Fibroblast of pulmonary artery (primary cell): ENCODE measurements at regions not wholly inside any gene's neighbourhood (a gene's known extent, or its start where the extent isn't known, plus 50 kb on each side); places are given as distances from the start of the nearest gene placed in this dataset.
A peak's percentile ranks its signal among the peaks of the same experiment; 100 is the strongest.

Source experiments
- DNase-seq: peaks from one replicate; pipeline ENCODE4 v3.0.0-alpha.2; 2010; ENCODE audit warnings: low read depth
- H3K4me3 ChIP-seq: replicated peaks from 2 replicates; pipeline ENCODE4 v1.5.1; 2011; ENCODE audit warnings: low read depth, mild to moderate bottlenecking, control low read depth, low read length, moderate library complexity
- TF ChIP-seq, protein P1 (sequence below): IDR thresholded peaks from 2 replicates; pipeline ENCODE4 v1.5.1; 2011; ENCODE audit warnings: mild to moderate bottlenecking, control low read depth, low read length, inconsistent platforms; ENCODE audit errors: missing control alignments

DNA sequence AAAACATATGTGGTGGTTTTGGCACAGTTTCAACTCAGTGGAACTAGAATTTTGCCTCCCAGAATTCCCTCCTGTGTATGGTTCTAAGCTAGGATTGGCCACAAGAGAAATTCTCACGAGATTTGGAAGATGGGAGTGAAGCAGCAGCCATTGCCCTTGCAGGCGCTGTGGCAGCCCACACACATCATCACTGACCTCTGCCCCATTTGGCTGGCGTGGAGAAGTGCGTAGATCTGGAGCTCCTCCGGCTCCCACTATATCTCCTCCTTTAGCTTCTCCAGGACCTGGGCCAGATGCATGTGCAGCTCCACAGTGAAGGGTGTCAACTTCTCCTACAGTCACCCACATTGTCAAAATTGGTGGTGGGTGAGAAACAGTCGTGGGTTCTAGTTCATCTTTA, 199.6 kb downstream of the EFHB start:
- H3K4me3 ChIP-seq, result no peak overlapping the region
- DNase-seq, result no peak
- TF ChIP-seq, protein P1, sequence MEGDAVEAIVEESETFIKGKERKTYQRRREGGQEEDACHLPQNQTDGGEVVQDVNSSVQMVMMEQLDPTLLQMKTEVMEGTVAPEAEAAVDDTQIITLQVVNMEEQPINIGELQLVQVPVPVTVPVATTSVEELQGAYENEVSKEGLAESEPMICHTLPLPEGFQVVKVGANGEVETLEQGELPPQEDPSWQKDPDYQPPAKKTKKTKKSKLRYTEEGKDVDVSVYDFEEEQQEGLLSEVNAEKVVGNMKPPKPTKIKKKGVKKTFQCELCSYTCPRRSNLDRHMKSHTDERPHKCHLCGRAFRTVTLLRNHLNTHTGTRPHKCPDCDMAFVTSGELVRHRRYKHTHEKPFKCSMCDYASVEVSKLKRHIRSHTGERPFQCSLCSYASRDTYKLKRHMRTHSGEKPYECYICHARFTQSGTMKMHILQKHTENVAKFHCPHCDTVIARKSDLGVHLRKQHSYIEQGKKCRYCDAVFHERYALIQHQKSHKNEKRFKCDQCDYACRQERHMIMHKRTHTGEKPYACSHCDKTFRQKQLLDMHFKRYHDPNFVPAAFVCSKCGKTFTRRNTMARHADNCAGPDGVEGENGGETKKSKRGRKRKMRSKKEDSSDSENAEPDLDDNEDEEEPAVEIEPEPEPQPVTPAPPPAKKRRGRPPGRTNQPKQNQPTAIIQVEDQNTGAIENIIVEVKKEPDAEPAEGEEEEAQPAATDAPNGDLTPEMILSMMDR, result no peak

DNA sequence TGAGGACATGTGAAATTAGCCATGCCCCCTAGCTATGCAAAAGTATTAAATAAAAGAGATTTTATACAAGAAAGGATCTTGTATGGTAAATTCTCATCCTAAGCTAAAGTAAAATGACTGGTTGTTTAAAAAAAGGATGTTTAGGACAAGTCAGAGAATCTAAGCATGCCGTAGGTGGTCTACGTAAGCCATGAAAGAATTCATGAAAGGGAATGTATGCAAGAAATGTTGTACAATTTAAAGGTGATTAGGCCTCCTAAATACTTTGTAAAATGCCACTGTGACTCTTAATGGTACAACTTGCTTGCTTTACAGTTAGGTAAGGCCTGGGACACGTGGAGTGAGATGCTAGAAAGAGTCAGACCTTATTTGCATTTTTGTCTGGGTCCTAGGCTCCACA, 209.0 kb downstream of the EFHB start:
- no peak overlapping the region for H3K4me3 ChIP-seq
- TF ChIP-seq, protein P1, result no peak
- DNase-seq, result no peak

DNA sequence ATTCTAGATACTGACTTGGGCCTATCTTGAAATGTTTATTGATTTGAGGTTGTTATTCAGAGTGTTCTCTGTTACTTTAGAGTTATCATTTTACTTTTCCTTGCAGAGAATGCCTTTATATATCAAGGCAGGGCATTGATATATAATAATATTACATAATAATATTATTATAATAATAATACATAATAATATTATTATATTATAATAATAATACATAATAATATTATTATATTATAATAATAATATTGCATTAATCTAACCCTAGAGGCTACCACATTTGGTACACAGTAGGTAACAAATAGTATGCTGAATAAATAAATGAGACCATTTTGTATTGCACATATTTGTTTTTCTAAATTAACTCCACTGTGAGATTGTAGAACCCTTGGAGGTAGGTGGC, 216.3 kb downstream of the EFHB start:
- TF ChIP-seq, protein P1, result no peak
- no peak overlapping the region for H3K4me3 ChIP-seq
- DNase-seq, result no peak

DNA sequence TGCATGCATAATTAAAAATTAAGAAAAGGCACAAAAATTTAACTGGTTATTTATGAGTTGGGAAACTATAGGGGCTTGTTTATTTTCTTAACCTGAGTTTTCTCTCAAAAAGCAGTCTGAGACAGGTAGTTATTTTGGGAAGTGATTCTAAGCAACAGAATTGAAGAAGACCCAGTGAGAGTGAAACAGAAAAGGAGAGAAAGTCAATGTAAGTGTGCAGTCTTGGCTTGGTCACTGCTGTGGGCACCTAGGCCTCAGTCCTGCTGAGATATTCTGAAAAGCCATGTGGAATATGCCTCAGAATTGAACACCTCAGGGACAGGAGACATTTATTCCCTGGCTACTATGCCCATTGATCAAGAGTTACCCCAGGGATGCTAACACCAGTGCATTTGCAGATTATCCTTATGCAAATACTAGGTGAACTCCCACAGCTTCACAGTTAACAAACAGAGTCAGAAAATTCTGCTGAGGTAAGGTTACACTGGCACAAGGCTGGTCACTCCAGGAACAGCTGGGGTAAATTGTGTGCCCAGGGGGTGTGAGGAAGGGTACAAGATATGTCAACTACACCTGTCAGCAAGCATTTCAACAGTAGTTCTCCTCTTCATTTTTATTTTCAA, 222.7 kb downstream of the EFHB start:
- no peak for DNase-seq
- no peak overlapping the region for H3K4me3 ChIP-seq
- TF ChIP-seq, protein P1, result no peak

DNA sequence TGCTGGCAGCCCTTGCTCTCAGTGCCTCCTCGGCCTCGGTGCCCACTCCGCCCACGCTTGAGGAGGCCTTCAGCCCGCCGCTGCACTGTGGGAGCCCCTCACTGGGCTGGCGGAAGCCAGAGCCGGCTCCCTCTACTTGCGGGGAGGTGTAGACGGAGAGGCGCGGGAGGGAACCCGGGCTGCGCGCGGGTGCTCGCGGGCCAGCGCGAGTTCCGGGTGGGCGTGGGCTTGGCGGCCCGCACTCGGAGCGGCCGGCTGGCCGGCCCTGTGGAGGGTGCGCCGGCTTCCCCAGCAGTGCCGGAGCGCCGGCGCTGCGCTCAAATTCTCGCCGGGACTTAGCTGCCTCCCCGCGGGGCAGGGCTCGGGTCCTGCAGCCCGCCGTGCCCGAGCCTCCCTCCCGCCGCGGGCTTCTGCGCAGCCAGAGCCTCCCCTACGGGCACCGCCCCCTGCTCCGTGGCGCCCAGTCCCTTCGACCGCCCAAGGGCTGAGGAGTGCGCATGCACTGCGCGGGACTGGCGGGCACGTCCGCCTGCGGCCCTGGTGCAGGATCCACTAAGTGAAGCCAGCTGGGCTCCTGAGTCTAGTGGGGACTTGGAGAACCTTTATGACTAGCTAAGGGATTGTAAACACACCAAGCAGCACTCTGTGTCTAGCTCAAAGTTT, 231.5 kb downstream of the EFHB start:
- TF ChIP-seq, protein P1, result no peak
- peak; percentile 18 for DNase-seq
- H3K4me3 ChIP-seq, result peak overlapping the region; percentile 27

DNA sequence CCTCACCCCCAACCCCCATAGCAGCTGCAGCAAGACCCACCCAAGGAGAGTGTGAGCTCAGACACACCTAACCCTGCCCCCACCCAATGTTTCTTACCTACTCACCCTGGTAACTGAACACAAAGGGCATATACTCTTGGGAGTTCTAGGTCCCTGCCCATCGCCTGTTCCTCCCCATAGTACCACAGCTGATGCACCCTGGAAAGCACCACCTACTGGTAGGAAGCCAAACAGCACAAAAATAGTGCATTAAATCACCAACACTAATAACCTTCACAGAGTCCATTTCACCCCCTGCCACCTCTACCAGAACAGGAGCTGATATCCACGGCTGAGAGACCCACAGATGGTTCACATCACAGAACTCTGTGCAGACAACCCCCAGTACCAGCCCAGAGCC, 245.2 kb downstream of the EFHB start:
- no peak overlapping the region for H3K4me3 ChIP-seq
- DNase-seq, result no peak
- TF ChIP-seq, protein P1, result no peak

DNA sequence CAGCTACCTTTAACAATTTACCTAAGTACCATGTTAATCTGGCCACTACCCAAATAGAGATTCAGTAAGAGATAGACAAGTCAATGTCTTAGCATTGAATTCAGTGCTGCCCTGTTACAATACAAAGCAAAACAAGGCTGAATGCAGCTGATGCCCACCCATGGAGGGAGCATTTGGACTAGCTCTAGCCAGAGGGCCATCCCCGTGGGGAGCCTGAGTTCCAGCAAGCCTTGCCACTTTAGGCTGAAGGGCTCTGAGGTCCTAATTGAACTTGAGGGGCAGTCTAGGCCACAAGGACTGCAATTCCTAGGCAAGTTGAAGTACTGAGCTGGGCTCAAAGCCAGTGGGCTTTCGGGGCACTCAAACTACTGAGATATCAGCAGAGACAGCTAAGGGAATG, 265.9 kb downstream of the EFHB start:
- TF ChIP-seq, protein P1, result no peak
- DNase-seq, result no peak
- no peak overlapping the region for H3K4me3 ChIP-seq
